ENCODE measurements at regions not wholly inside any gene's neighbourhood (a gene's known extent, or its start where the extent isn't known, plus 50 kb on each side); places are given as distances from the start of the nearest gene placed in this dataset.

GRCh38 chr21:23014021-23014420 is 2015.8 kb downstream of the NCAM2 start:
- H3K36me3 ChIP-seq (ENCODE audit: control insufficient read depth, insufficient read depth, low read length), result no peaks in the 10 kb centered on the region
- H3K27me3 ChIP-seq (replicated peaks; ENCODE audit: control insufficient read depth, insufficient read depth, low read length, poor library complexity, severe bottlenecking), result no peaks in the 10 kb centered on the region
- H3K27ac ChIP-seq (ENCODE audit: insufficient read depth, low read length, poor library complexity, severe bottlenecking), result no peak overlapping the region
- DNase-seq, result no peak
- no peak overlapping the region for H3K4me3 ChIP-seq (ENCODE audit: insufficient read depth, low read depth, low read length, poor library complexity, severe bottlenecking)
- no peaks in the 10 kb centered on the region for H3K4me1 ChIP-seq (ENCODE audit: control insufficient read depth, insufficient read depth, low read length, poor library complexity, severe bottlenecking)
- no peaks in the 10 kb centered on the region for H3K9me3 ChIP-seq (ENCODE audit: control insufficient read depth, low read length)

- no peak overlapping the region for H3K4me3 ChIP-seq (ENCODE audit: insufficient read depth, low read depth, low read length, poor library complexity, severe bottlenecking)
- no peaks in the 10 kb centered on the region for H3K9me3 ChIP-seq (ENCODE audit: control insufficient read depth, low read length)
- H3K27ac ChIP-seq (ENCODE audit: insufficient read depth, low read length, poor library complexity, severe bottlenecking), result no peak overlapping the region
- H3K36me3 ChIP-seq (ENCODE audit: control insufficient read depth, insufficient read depth, low read length), result no peaks in the 10 kb centered on the region
- no peaks in the 10 kb centered on the region for H3K4me1 ChIP-seq (ENCODE audit: control insufficient read depth, insufficient read depth, low read length, poor library complexity, severe bottlenecking)
- DNase-seq, result no peak
- no peaks in the 10 kb centered on the region for H3K27me3 ChIP-seq (replicated peaks; ENCODE audit: control insufficient read depth, insufficient read depth, low read length, poor library complexity, severe bottlenecking)
These were observed 2018.4 kb downstream of the NCAM2 start for GRCh38 chr21:23016617-23017016.

GRCh38 chr21:23017989-23018388 is 2019.8 kb downstream of the NCAM2 start:
- Histone ChIP-seq H3K9me3 (ENCODE audit: control insufficient read depth, low read length) (no peaks in the 10 kb centered on the region), H3K27ac (ENCODE audit: insufficient read depth, low read length, poor library complexity, severe bottlenecking) (no peak overlapping the region), H3K36me3 (ENCODE audit: control insufficient read depth, insufficient read depth, low read length) (no peaks in the 10 kb centered on the region), H3K4me1 (ENCODE audit: control insufficient read depth, insufficient read depth, low read length, poor library complexity, severe bottlenecking) (no peaks in the 10 kb centered on the region), H3K4me3 (ENCODE audit: insufficient read depth, low read depth, low read length, poor library complexity, severe bottlenecking) (no peak overlapping the region), H3K27me3 (replicated peaks; ENCODE audit: control insufficient read depth, insufficient read depth, low read length, poor library complexity, severe bottlenecking) (no peaks in the 10 kb centered on the region)
- no peak for DNase-seq

GRCh38 chr21:23020969-23021368 is 2022.8 kb downstream of the NCAM2 start:
- no peaks in the 10 kb centered on the region for H3K9me3 ChIP-seq (ENCODE audit: control insufficient read depth, low read length)
- no peaks in the 10 kb centered on the region for H3K27me3 ChIP-seq (replicated peaks; ENCODE audit: control insufficient read depth, insufficient read depth, low read length, poor library complexity, severe bottlenecking)
- no peak overlapping the region for H3K4me3 ChIP-seq (ENCODE audit: insufficient read depth, low read depth, low read length, poor library complexity, severe bottlenecking)
- no peak for DNase-seq
- H3K4me1 ChIP-seq (ENCODE audit: control insufficient read depth, insufficient read depth, low read length, poor library complexity, severe bottlenecking), result no peaks in the 10 kb centered on the region
- no peak overlapping the region for H3K27ac ChIP-seq (ENCODE audit: insufficient read depth, low read length, poor library complexity, severe bottlenecking)
- H3K36me3 ChIP-seq (ENCODE audit: control insufficient read depth, insufficient read depth, low read length), result no peaks in the 10 kb centered on the region

GRCh38 chr21:23021481-23021880 is 2023.3 kb downstream of the NCAM2 start:
- no peaks in the 10 kb centered on the region for H3K27me3 ChIP-seq (replicated peaks; ENCODE audit: control insufficient read depth, insufficient read depth, low read length, poor library complexity, severe bottlenecking)
- no peak for DNase-seq
- no peaks in the 10 kb centered on the region for H3K36me3 ChIP-seq (ENCODE audit: control insufficient read depth, insufficient read depth, low read length)
- H3K4me1 ChIP-seq (ENCODE audit: control insufficient read depth, insufficient read depth, low read length, poor library complexity, severe bottlenecking), result no peaks in the 10 kb centered on the region
- H3K9me3 ChIP-seq (ENCODE audit: control insufficient read depth, low read length), result no peaks in the 10 kb centered on the region
- no peak overlapping the region for H3K27ac ChIP-seq (ENCODE audit: insufficient read depth, low read length, poor library complexity, severe bottlenecking)
- no peak overlapping the region for H3K4me3 ChIP-seq (ENCODE audit: insufficient read depth, low read depth, low read length, poor library complexity, severe bottlenecking)

GRCh38 chr21:23026878-23027277 is 2028.7 kb downstream of the NCAM2 start:
- Histone ChIP-seq H3K27ac (ENCODE audit: insufficient read depth, low read length, poor library complexity, severe bottlenecking) (no peak overlapping the region), H3K4me1 (ENCODE audit: control insufficient read depth, insufficient read depth, low read length, poor library complexity, severe bottlenecking) (no peaks in the 10 kb centered on the region), H3K27me3 (replicated peaks; ENCODE audit: control insufficient read depth, insufficient read depth, low read length, poor library complexity, severe bottlenecking) (no peaks in the 10 kb centered on the region), H3K36me3 (ENCODE audit: control insufficient read depth, insufficient read depth, low read length) (no peaks in the 10 kb centered on the region), H3K9me3 (ENCODE audit: control insufficient read depth, low read length) (no peaks in the 10 kb centered on the region), H3K4me3 (ENCODE audit: insufficient read depth, low read depth, low read length, poor library complexity, severe bottlenecking) (no peak overlapping the region)
- DNase-seq, result no peak

GRCh38 chr21:23039846-23040245 is 2041.6 kb downstream of the NCAM2 start:
- no peak overlapping the region for H3K27ac ChIP-seq (ENCODE audit: insufficient read depth, low read length, poor library complexity, severe bottlenecking)
- H3K27me3 ChIP-seq (replicated peaks; ENCODE audit: control insufficient read depth, insufficient read depth, low read length, poor library complexity, severe bottlenecking), result no peaks in the 10 kb centered on the region
- no peaks in the 10 kb centered on the region for H3K9me3 ChIP-seq (ENCODE audit: control insufficient read depth, low read length)
- no peak for DNase-seq
- no peaks in the 10 kb centered on the region for H3K36me3 ChIP-seq (ENCODE audit: control insufficient read depth, insufficient read depth, low read length)
- H3K4me1 ChIP-seq (ENCODE audit: control insufficient read depth, insufficient read depth, low read length, poor library complexity, severe bottlenecking), result no peaks in the 10 kb centered on the region
- no peak overlapping the region for H3K4me3 ChIP-seq (ENCODE audit: insufficient read depth, low read depth, low read length, poor library complexity, severe bottlenecking)

- Histone ChIP-seq H3K27ac (ENCODE audit: insufficient read depth, low read length, poor library complexity, severe bottlenecking) (no peak overlapping the region), H3K27me3 (replicated peaks; ENCODE audit: control insufficient read depth, insufficient read depth, low read length, poor library complexity, severe bottlenecking) (no peaks in the 10 kb centered on the region), H3K4me1 (ENCODE audit: control insufficient read depth, insufficient read depth, low read length, poor library complexity, severe bottlenecking) (no peaks in the 10 kb centered on the region), H3K4me3 (ENCODE audit: insufficient read depth, low read depth, low read length, poor library complexity, severe bottlenecking) (no peak overlapping the region), H3K36me3 (ENCODE audit: control insufficient read depth, insufficient read depth, low read length) (no peaks in the 10 kb centered on the region), H3K9me3 (ENCODE audit: control insufficient read depth, low read length) (no peaks in the 10 kb centered on the region)
- no peak for DNase-seq
These were observed 2047.7 kb downstream of the NCAM2 start for GRCh38 chr21:23045955-23046354.

- Histone ChIP-seq H3K9me3 (ENCODE audit: control insufficient read depth, low read length) (no peaks in the 10 kb centered on the region), H3K36me3 (ENCODE audit: control insufficient read depth, insufficient read depth, low read length) (no peaks in the 10 kb centered on the region), H3K4me3 (ENCODE audit: insufficient read depth, low read depth, low read length, poor library complexity, severe bottlenecking) (no peak overlapping the region)
These were observed 2069.5 kb downstream of the NCAM2 start for GRCh38 chr21:23067672-23068071.

GRCh38 chr21:23083242-23083641 is 2085.0 kb downstream of the NCAM2 start:
- no peak for DNase-seq
- Histone ChIP-seq H3K27ac (ENCODE audit: insufficient read depth, low read length, poor library complexity, severe bottlenecking) (no peak overlapping the region), H3K4me3 (ENCODE audit: insufficient read depth, low read depth, low read length, poor library complexity, severe bottlenecking) (no peak overlapping the region), H3K9me3 (ENCODE audit: control insufficient read depth, low read length) (no peaks in the 10 kb centered on the region), H3K36me3 (ENCODE audit: control insufficient read depth, insufficient read depth, low read length) (no peaks in the 10 kb centered on the region), H3K27me3 (replicated peaks; ENCODE audit: control insufficient read depth, insufficient read depth, low read length, poor library complexity, severe bottlenecking) (no peaks in the 10 kb centered on the region), H3K4me1 (ENCODE audit: control insufficient read depth, insufficient read depth, low read length, poor library complexity, severe bottlenecking) (no peaks in the 10 kb centered on the region)

More at GRCh38 chr21:23067672-23068071, 2069.5 kb downstream of the NCAM2 start:
- H3K4me1 ChIP-seq (ENCODE audit: control insufficient read depth, insufficient read depth, low read length, poor library complexity, severe bottlenecking), result no peaks in the 10 kb centered on the region
- DNase-seq, result no peak
- H3K27me3 ChIP-seq (replicated peaks; ENCODE audit: control insufficient read depth, insufficient read depth, low read length, poor library complexity, severe bottlenecking), result no peaks in the 10 kb centered on the region
- no peak overlapping the region for H3K27ac ChIP-seq (ENCODE audit: insufficient read depth, low read length, poor library complexity, severe bottlenecking)

GRCh38 chr21:23093259-23093658 is 2095.1 kb downstream of the NCAM2 start:
- no peak overlapping the region for H3K4me3 ChIP-seq (ENCODE audit: insufficient read depth, low read depth, low read length, poor library complexity, severe bottlenecking)
- no peaks in the 10 kb centered on the region for H3K9me3 ChIP-seq (ENCODE audit: control insufficient read depth, low read length)
- no peak overlapping the region for H3K27ac ChIP-seq (ENCODE audit: insufficient read depth, low read length, poor library complexity, severe bottlenecking)
- H3K27me3 ChIP-seq (replicated peaks; ENCODE audit: control insufficient read depth, insufficient read depth, low read length, poor library complexity, severe bottlenecking), result no peaks in the 10 kb centered on the region
- DNase-seq, result no peak
- no peaks in the 10 kb centered on the region for H3K36me3 ChIP-seq (ENCODE audit: control insufficient read depth, insufficient read depth, low read length)
- H3K4me1 ChIP-seq (ENCODE audit: control insufficient read depth, insufficient read depth, low read length, poor library complexity, severe bottlenecking), result no peaks in the 10 kb centered on the region

All from effector memory CD4-positive, alpha-beta T cell (primary cell).